ENCODE measurements at regions not wholly inside any gene's neighbourhood (a gene's known extent, or its start where the extent isn't known, plus 50 kb on each side); places are given as distances from the start of the nearest gene placed in this dataset.

DNA sequence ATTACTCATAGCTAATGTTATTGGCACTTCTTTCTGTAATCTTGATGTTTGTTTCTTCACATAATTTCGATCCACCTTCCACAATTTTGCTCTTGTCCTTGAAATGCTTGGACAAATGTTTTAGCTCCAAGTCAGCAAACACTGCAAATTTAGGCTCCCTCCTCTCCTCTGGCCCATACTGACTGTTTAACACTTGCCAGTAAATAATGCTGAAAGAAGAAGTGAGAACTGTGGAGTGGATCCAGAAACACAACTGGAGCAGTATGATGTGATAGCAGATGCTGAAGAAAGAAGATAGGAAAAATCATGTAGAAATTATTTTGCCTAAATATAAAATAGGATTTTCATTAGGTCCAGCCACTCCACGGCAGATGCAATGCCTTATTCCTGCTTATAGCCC is 415.0 kb upstream of the GYPC start:
- TF ChIP-seq, protein P1, sequence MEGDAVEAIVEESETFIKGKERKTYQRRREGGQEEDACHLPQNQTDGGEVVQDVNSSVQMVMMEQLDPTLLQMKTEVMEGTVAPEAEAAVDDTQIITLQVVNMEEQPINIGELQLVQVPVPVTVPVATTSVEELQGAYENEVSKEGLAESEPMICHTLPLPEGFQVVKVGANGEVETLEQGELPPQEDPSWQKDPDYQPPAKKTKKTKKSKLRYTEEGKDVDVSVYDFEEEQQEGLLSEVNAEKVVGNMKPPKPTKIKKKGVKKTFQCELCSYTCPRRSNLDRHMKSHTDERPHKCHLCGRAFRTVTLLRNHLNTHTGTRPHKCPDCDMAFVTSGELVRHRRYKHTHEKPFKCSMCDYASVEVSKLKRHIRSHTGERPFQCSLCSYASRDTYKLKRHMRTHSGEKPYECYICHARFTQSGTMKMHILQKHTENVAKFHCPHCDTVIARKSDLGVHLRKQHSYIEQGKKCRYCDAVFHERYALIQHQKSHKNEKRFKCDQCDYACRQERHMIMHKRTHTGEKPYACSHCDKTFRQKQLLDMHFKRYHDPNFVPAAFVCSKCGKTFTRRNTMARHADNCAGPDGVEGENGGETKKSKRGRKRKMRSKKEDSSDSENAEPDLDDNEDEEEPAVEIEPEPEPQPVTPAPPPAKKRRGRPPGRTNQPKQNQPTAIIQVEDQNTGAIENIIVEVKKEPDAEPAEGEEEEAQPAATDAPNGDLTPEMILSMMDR (IDR thresholded peaks at IDR 0.05), result no peak
- TF ChIP-seq POLR2A (IDR thresholded peaks at IDR 0.05), result no peak
